GM18867 (cell line): ENCODE measurements at regions not wholly inside any gene's neighbourhood (a gene's known extent, or its start where the extent isn't known, plus 50 kb on each side); places are given as distances from the start of the nearest gene placed in this dataset.

Source experiments
- ATAC-seq: cut with Tn5 transposase; IDR thresholded peaks from one replicate; pipeline ENCODE4 v1.9.1; 2021; ENCODE audit warnings: mild to moderate bottlenecking, moderate library complexity; ENCODE audit not compliant: unreplicated experiment

DNA sequence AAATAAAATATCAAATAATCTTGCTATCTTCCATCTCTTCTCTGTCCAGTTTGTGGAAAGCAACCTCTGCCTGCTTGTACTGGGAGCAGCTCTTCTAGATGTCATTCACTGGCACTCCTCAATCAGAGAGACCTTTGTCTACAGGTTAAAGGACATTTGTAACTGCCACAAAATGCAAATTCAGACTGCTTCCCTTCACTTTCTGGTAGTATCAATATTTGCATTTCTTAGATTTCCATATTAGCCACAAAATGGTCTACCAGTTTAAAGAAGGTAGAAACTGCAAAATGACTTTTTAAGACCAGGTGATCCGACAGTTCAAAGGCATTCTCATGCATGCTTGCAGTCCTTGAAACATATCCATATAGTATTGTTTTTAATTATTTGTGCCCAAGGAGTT is 51.7 kb upstream of the RCN1 start:
- peak; percentile 91 for ATAC-seq

DNA sequence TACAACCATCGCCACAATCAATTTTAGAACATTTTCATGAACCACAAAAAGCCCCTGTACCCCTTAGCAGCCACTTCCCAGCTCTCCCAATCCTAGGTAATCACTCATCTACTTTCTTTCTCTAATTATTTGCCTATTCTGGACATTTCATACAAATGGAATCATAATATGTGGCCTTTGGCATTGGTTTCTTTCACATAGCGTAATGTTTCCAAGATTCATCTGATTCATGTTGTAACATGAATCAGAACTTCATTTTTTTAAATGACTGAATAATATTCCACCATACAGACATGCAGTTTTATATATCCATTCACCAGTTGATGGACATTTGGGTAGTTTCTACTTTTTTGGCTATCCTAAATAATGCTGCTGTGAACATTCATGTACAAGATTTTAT is 56.2 kb upstream of the RCN1 start:
- ATAC-seq = no peak

- ATAC-seq = no peak
Observed at GRCh38 chr11:32034149-32034548, 56.7 kb upstream of the RCN1 start.

GRCh38 chr11:32033491-32033890 is 57.4 kb upstream of the RCN1 start:
- ATAC-seq = no peak

GRCh38 chr11:32033067-32033466 is 57.8 kb upstream of the RCN1 start:
- ATAC-seq = peak; percentile 26

DNA sequence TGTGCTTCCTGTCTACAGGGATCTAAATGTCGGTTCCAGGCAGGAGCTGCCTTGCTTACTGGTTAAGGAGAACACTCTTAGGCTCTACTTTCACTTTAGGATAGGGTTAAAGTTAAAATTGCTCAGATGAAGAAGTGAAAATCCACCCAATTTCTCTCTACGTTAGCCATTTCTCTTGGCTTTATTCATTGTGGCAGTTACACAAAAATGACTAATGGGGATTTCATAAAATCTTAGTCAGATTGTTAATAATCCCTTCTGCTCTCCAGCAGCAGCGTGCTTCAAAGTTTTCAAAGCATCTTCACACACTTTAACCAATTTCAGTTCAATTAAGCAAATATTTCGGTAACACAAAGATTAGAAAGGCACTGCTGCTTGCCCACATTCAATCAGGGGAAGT is 58.4 kb upstream of the RCN1 start:
- peak; percentile 59 for ATAC-seq

DNA sequence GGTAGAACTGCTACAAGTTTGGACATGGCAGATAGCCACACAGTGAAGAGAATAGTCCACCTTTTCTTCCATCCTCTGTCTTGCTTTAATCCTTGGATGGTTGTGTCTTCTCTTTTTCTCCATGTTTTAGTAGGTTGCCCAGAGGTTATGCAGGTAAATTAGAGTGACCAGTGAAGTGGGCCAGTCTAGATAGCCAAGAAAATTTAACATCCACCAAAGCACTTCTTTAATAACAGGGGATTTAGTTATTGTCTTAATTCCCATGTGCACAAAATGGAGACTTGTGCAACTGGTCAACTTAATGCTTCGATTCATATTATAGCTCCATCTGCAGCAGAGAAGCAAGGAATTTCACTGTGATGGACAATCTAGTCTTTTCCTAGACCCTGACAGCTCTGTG is 58.8 kb upstream of the RCN1 start:
- ATAC-seq = no peak

GRCh38 chr11:32030875-32031503 is 59.9 kb upstream of the RCN1 start:
- no peak for ATAC-seq

DNA sequence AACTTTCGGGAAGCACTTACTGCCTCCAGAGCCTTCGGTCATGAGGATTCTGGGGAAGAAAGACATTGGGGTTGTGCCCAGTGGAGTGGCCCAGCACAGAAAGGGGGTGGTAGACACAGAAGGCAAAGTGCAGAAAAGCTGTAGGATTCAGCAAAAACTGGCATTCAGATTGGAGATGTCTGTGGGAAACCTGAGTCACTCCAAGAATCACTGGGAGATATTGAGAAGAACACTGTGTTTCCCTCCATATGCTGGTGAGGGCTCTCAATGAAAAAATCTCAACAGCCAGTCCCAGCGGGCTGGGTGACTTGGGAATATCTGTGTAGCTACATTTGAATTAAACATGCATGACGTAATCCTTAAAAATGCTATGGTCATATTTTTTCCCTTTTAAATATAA is 61.2 kb upstream of the RCN1 start:
- no peak for ATAC-seq

GRCh38 chr11:32028201-32028600 is 62.7 kb upstream of the RCN1 start:
- ATAC-seq = no peak

- no peak for ATAC-seq
Observed at GRCh38 chr11:32026766-32027165, 64.1 kb upstream of the RCN1 start.

- ATAC-seq = no peak
Observed at GRCh38 chr11:32024948-32025347, 65.9 kb upstream of the RCN1 start.

GRCh38 chr11:32023370-32024305 is 67.2 kb upstream of the RCN1 start:
- ATAC-seq = no peak

GRCh38 chr11:32018672-32019071 is 72.2 kb upstream of the RCN1 start:
- ATAC-seq = no peak

DNA sequence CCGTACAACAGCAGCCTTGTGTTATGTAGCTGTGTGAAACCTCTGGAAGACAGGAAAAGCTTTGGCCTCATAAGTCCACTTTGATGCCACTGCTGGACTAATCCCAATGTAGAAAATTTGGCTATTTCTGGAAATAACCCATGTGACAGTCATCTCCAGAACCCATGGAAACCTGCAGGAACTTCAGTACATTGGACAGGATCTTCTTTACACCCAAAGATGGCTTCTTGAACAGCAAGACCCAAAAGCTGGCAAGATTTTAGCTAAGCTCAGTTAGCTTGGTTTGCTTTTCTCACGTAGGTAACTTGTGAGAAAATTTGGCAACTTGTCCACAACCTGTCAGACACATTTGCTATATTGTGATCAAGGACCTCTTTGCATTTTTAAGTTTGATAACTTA is 74.8 kb upstream of the RCN1 start:
- no peak for ATAC-seq

DNA sequence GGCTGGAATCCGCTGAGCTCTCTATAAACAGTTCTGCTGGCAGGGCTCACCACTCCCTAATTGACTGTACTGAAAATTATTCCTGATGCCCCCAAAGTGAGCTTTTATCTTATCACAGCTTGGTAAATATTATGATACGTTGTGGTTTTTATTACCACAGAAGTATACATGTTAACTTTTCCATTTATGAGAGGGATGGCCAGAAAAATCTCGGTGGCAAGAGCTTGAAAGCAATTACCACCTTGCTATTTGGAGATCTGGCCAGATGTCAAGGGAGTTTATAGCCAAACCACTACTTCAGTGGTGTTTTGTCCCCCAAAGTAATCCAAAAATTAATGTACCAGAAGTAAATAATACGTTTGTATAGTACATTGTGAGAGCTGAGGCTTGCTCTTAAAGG is 75.4 kb upstream of the RCN1 start:
- no peak for ATAC-seq

- ATAC-seq = no peak
Observed at GRCh38 chr11:32013603-32014002, 77.3 kb upstream of the RCN1 start.

DNA sequence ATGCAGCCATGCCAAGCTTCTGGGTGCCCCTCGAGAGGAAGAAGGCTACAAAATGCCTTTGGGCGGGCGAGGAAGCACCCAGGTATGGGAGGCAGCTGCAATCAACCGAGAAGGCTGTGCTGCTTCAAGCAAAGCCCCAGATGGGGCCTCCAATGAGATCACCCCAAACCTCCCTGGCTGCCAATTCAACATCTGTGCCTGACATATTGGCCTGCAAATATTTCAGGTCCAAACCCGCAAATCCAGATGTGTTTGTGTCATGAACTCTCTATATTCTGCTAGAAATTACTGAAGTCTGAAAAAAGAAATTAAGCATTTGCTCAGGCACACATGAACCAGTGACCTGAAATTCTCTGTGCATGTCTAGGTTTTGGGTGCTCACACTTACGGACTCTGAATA is 78.8 kb upstream of the RCN1 start:
- ATAC-seq = no peak

DNA sequence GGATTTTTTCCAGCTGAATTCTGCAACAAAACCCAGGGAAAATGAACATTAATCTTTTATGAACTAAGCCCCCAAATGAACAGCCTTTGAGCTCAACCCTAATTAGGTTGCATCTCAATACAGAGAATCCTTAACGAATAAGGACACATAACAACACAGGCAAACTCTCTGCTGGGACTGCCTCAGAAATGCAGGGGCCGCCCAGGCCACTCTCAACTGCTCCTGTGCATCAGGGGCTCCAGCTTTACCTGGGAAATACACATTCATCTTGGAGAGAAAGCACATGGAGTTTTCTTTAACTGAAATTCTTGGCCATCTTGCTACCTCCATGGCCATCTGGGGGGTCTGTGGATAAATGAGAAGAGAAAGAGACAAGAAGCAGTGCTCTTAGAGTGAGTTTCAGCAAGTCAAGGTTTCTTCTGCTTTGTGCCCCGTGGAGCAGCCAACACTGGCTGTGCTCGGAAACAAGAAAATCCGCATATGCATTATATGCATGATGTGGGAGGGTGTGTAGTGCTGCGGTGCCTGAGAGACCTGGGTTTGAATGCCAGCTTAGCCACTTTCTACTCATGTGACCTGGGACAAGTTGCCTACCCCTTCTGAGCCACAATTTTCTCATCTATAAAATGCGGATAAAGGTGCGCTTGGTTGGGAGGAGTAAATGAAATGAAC is 81.9 kb upstream of the RCN1 start:
- no peak for ATAC-seq

DNA sequence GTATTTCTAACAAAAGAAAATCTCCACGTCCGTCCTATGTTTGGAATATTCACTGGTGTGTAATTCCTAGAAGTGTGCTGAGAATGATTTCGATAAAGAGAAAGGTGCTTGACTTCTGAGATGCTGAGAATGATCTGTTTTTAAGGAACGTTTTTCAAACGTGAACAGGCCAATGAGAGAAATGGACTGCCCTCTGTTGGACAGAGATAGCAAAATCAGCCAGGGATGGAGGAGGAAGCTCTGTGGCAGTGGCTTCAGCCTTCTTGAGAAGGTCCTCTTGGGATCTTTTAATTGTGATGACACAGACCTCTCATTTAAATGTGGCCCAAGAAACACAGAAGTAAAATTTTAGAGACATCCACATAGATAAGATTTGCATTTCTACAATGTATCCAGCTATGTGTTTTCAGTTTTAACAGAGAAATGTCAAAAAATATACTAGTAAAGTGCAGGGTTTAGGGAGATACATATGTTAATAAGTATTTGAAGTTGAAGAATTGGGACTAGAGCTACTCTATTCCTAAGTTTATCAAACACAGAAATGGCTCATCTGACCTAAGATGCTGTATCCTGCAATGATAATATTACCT is 84.0 kb upstream of the RCN1 start:
- peak; percentile 86 for ATAC-seq

DNA sequence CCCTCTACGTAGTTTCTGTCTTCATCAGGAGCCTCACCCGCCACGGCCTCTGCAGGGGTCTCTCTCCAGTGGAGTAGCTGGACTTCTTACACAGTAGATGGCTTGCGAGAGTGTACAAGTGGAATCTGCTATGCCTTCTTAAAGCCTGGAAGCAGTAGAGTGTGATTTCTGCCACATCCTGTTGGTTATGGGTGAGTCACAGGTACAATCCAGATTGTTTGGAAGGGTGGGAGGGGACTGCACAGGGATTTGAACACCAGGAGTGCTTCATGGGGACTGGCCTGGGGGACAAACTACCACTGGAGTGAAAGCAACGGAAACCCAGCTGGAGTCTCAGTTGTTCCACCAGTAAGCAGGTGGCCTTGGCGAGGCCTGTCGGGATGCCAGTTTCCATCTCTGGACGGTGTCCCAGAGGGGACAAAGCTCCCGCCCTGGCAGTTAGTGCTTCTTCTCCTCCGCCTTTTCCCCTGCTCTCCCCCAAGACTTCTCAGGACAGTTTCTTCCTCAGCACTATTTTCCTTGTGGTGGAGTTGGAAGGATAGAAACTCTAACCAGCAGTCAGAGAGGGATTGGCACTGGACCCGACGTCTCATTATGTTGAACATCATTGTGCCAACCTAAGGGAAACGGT is 85.0 kb upstream of the RCN1 start:
- no peak for ATAC-seq
